ENCODE measurements at regions not wholly inside any gene's neighbourhood (a gene's known extent, or its start where the extent isn't known, plus 50 kb on each side); places are given as distances from the start of the nearest gene placed in this dataset.
"Not testable (repeated sequence)": the region's sequence is repeated elsewhere in the genome, so short reads cannot be mapped to it uniquely, and the experiment has no call there.

DNA sequence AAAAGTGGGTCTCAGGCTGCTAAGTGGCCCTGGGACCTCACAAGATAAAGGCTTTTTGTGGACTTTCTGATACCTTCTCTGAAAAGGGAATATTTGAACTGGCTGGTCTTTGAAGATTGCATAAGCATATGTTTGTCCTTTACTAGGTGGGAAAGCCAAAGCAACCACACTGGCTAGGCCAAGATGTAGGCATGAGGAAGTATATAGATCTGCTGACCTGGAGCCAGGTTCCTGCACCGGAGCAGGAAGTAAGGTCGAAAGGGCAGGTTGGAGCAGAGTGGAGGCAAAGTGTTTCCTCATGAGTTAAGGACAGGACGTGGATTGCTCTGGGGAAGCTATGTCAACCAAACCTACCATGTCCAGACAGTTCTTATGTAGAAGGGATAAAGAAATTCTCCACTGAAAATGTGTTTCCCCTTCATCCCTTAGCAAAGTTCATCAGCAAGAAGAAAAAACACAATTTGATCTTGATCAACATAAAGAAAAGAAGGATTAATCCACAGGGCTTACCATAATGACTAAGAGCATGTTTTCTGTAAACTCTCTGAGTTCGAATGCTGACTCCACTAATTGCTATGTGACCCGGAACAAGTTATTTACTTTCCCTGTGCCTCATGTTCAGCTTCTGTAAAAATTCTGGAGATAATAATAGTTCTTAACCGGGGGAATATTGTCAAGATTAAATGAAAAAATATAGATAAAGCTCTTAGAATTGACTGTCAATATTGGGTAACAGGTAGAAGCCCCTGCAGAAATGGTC lies 156.1 kb upstream of the SRD5A2 start:
- DNase-seq: no peak

DNA sequence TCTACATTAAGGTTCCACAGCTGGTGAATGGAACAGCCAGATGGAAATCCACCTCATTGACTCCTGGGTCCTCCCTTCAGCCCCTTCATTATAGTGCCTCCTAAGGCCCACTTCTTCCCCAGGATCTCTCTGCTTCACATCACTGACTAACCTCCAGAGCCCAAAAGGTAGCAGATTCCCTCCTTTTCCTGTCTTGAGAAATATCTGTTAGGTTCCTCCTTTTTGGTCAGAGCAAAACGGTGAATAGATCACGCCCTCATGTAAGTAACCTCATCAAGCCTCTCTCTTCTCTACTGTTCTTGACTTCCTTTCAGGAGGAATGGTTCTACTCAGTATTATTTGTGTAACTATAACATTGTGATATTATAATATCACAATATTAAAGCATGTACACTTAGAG lies 155.0 kb upstream of the SRD5A2 start:
- DNase-seq: no peak

DNA sequence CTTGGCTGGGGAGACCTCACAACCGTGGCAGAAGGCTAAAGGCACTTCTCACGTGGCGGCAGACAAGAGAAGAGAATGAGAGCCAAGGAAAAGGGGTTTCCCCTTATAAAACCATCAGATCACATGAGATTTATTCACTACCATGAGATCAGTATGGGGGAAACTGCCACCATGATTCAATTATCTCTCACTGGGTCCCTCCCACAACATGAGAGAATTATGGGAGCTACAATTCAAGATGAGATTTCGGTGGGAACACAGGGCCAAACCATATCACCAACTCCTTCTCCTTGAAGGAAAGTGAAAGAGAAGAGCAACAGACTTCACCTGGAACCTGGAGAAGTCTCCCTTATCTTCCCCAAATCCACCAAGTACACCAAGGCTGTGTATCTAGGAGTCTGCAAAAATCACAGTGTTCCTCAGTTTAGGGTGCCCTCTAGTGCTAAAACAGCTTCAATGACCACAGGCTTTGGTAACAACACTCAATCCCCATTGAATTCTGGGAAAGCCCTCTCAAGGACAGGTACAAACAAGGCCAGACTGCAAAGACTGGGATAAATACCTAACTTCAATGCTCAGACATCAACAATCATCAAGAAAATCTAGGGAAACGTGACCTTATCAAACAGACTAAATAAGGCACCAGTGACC lies 148.8 kb upstream of the SRD5A2 start:
- DNase-seq: no peak

DNA sequence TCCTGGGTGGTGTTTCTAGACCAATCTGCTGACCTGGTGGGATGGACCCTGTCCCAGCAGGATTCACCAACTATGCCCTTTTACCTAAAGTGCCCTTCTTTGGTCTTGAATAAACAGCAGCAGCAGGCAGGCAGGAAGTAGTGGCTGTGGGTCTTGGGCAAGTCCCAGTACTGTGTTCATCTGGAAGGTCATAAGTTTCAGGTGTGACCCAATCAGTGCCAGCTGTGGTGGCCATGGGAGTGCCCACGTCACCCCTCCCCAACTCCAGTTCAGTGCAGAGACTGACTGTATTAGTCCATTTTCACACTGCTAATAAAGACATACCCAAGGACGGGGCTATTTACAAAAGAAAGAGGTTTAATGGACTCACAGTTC lies 148.3 kb upstream of the SRD5A2 start:
- DNase-seq: no peak

DNA sequence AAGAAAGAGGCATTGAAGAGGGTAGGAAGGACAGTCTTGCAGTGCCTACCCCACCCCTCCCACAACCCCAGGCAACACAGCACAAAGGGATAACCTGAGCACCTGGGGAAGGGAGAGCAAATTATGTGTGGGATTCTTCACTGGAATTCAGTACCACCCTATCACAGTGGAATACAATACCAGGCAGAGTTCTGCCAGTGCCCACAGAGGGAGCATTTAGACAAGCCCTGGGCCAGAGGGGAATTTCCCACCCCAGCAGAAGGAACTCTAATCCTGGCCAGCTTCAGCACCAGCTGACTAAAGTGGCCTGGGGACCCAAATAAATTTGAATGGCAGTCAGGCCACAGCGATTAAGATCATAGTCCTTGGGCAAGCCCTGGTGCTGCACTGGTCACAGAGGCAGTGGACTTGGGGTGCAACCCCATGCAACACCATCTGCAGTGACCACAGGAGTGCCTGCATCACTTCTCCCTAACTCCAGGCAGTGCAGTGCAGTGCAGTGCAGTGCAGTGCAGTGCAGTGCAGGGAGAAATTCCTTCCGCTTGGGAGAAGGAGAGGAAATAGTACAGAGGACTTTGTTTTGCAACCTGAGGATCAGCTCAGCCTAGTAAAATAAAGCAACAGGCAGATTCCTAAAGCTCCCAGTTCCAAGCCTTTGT lies 147.8 kb upstream of the SRD5A2 start:
- DNase-seq: no peak

DNA sequence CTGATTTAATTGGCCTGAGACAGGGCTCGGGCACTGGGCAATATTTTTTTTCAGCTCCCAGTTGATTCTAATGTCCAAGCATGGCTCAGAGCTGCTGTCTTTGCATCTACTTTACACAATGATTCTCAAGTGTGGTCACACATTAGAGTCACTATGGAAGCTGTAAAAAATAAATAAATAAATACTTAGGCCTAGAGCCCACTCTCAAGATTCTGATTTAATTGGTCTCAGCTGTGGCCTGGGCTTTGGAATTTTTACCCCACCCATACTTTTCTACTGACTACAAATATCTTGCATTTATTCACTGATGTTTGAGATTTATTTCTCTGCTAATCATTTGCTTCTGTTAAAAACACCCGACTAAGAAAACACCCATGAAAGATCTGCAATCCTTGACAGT lies 145.7 kb upstream of the SRD5A2 start:
- DNase-seq: no peak

- DNase-seq: no peak
These were observed 144.7 kb upstream of the SRD5A2 start for GRCh38 chr2:31725444-31725843.

DNA sequence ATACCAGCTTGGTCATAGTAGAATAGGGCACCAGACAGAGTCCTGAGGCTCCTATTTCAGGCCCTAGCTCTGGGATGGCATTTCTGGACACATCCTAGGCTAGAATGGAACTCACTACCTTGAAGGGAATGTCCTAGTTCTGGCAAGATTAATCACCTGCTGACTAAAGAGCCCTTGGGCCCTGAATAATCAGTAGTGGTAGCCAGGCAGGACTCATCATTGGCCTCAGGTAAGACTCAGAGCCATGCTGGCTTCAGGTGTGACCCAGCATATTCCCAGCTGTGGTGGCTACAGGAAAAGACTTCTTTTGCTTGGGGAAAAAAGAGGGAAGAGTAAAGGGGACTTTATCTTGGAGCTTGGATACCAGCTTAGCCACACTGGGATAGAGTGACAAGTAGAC lies 131.0 kb upstream of the SRD5A2 start:
- no peak for DNase-seq

GRCh38 chr2:31710121-31710520 lies 129.4 kb upstream of the SRD5A2 start:
- DNase-seq: no peak

GRCh38 chr2:31707992-31708391 lies 127.3 kb upstream of the SRD5A2 start:
- DNase-seq: no peak

DNA sequence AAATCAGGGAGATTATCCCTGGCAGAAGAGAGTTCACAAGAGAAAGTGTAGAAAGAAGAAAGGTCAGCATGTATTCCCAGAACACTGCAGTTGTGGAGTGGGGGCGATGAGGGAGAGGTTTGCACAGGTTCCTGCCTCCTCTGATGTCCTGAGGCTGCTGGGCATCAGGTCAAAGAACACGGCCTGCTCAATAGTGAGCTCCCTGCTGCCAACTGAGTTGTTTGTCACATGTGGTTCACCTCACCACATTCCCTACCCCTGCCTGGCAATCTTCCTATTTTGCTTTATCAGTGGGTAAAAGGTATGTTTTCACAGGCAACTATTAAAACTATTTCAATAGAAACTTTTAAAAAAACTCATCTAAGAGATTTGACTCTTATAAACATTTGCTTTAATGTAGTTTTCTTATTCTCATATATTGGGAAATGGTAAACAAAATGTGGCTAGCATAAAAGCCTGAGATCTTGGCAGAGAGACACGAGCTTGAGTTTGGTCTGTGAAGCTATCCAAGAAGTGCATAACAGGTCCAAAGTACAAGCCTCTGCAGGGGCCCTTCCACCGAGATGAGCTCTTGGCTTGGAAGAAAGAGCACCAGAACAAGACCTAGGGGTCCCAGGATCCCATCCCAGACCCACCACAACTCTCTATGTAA lies 123.9 kb upstream of the SRD5A2 start:
- DNase-seq: no peak

GRCh38 chr2:31703253-31703652 lies 122.5 kb upstream of the SRD5A2 start:
- no peak for DNase-seq

GRCh38 chr2:31698722-31699121 lies 118.0 kb upstream of the SRD5A2 start:
- no peak for DNase-seq

- DNase-seq: no peak
These were observed 115.3 kb upstream of the SRD5A2 start for GRCh38 chr2:31696068-31696467.

DNA sequence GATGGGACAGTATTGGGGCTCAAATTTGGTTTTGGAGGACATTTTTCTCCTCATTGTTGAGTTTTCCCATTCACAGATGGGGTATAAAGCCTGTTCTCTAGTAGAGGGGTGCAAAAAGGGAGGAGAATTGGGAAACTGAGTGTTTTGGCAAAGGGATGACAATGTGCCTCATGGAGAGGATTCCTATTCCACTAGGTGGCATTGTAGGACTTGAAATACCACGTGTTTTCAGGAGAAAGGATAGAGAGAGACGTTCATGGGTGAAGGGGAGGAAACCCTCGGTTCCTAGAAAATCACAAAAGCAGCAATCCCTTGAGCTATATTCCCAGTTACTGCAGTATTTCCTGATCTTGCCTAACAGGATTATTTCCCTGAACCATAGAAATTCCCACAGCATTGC lies 113.7 kb upstream of the SRD5A2 start:
- DNase-seq: no peak

- DNase-seq: no peak
These were observed 113.1 kb upstream of the SRD5A2 start for GRCh38 chr2:31693882-31694281.

DNA sequence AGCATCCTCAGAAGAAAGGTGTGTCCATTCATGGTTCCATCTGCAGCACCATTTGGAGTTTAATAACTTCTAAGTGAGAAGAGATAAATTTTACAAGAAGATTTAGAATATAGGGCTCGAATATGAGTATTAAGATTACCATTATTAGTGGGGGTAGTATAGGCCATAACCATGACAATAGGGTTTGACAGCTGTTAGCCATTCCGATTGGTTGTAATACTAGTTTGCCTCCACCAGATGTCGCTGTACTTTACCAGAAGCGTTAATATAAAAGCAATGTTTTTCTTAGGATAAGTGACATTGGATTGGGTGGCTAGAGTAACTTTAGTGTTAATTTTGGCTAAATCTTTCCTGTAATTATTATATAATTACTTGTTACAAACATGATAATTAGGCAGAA lies 107.5 kb upstream of the SRD5A2 start:
- DNase-seq: no peak

DNA sequence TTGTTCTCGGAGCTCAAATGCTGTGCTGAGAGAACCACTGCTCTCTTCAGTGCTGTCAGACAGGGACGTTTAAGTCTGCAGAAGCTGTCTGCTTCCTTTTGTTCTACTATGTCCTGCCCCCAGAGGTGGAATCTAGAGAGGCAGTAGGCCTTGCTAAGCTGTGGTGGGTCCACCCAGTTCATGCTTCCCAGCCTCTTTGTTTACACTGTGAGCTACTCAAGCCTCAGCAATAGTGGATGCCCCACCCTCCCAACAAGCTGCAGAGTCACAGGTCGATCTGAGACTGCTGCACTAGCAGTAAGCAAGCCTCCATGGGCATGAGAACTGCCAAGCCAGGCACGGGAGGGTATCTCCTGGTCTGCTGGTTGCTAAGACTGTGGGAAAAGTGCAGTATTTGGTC lies 102.8 kb upstream of the SRD5A2 start:
- not testable (repeated sequence) for DNase-seq

GRCh38 chr2:31675485-31675901 lies 94.8 kb upstream of the SRD5A2 start:
- DNase-seq: no peak

DNA sequence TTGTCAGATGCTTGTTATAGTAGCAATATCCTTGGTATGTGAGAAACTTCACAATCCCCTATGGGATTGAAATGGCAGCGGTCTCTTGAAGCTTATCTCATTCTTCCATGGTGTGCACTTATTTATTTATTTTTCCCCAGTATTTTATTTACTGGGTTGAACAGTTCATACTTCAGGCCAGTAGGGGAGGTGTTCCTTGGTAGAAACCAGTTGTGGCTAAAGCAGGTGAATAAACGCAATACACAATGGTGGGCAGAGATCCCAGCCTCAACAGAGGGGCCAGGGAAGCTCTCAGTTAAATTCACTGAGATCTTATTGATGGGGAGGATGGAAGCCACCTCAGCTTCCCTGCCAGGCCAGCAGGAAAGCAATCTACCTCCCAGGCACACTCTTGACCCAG lies 93.7 kb upstream of the SRD5A2 start:
- DNase-seq: no peak

DNA sequence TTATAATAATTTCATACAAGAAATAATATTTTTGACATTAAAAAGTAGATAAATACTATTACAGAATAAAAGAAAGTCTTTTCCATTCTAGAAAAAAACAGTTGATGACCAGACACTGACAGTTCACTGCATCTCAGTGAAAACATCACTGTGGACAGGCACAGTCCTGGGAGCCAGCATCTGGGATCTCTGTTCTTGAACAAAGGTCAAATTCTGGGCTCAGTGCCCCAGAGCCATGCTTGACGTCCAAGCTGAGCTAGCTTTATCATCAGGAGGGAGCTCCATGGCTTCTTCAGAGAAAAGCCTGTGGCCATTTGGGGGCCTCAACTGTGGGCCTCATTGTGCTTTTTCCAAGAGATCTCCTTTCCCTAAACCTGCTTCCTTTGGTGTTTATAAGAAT lies 86.1 kb upstream of the SRD5A2 start:
- DNase-seq: no peak

DNA sequence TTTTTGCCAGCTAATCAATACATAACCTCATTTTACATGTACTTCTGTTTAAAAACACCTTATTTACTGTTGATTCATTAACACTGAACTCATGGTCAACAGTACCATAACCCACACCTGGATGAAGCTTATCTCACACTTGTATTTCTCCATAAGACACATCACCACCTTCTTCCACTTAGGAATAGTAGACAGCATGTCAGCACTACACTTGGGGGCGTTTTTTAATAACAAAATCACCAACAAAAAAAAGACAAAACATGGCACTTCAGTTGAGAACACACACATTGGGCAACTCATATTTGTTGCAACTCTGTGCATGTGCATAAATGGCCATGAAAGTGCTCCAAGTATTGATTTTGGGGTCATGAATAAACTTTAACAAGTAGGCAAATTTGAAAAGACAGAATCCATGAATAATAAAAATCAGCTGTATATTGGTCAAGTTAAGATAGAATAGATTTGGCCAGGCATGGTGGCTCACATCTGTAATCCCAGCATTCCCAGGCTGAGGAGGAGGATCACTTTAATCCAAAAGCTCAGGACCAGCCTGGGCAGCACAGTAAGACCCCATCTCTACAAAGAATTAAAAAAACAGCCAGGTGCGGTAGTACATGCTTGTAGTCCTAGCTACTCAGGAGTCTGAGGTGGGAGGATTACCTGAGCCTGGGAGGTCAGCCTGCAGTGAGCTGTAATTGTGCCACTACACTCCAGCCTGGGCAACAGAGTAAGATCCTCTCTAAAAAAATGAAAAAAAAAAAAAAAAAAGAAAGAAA lies 84.4 kb upstream of the SRD5A2 start:
- no peak for DNase-seq

- no peak for DNase-seq
These were observed 80.1 kb upstream of the SRD5A2 start for GRCh38 chr2:31660812-31661335.

Data from activated effector memory CD4-positive, alpha-beta T cell treated with Interleukin-2 at 50 U/mL for 16 hours (primary cell).